Coronary artery (tissue), 2 donors: ENCODE measurements at regions not wholly inside any gene's neighbourhood (a gene's known extent, or its start where the extent isn't known, plus 50 kb on each side); places are given as distances from the start of the nearest gene placed in this dataset.

Experiments used
- DNase-seq: peaks from one replicate; pipeline ENCODE4 v3.0.0-alpha.2; 2017; ENCODE audit warnings: low spot score
- H3K27ac ChIP-seq, 2 donors: fragments of 200-600 bp; sonication (generic); one replicate each; pipeline ENCODE4 v1.5.1; 2016 to 2019
- H3K4me3 ChIP-seq: fragments of 200-600 bp; sonication (generic); 2 replicates; pipeline ENCODE4 v1.5.1; 2016; ENCODE audit warnings: mild to moderate bottlenecking, moderate library complexity
- TF ChIP-seq, protein P1 (sequence below): fragments of 200-600 bp; sonication (generic); IDR thresholded peaks from one replicate; pipeline ENCODE4 v1.5.1; 2019; ENCODE audit warnings: antibody characterized with exemption

DNA sequence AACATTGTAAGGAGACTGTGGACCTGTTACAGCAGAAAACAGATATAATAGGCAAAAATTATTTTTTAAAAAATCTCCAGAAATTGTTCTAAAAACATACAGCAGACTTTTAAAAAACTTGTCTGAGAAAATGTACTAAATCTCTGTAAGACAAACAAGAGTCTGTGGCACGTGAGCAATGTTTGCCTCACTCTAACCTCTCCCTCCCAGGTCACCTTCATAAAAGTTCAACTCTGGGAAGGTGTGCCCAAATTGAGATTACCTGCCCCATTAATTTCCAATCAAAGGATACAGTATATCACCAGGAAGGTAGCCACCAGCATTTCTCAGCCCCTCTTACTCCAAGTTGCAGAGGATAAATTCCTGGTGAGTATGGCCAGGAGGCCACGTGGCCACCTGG lies 992.7 kb downstream of the TMEM182 start:
- Histone ChIP-seq H3K4me3 (no peak overlapping the region), H3K27ac (no peak overlapping the region)
- no peak for DNase-seq
- TF ChIP-seq, protein P1, sequence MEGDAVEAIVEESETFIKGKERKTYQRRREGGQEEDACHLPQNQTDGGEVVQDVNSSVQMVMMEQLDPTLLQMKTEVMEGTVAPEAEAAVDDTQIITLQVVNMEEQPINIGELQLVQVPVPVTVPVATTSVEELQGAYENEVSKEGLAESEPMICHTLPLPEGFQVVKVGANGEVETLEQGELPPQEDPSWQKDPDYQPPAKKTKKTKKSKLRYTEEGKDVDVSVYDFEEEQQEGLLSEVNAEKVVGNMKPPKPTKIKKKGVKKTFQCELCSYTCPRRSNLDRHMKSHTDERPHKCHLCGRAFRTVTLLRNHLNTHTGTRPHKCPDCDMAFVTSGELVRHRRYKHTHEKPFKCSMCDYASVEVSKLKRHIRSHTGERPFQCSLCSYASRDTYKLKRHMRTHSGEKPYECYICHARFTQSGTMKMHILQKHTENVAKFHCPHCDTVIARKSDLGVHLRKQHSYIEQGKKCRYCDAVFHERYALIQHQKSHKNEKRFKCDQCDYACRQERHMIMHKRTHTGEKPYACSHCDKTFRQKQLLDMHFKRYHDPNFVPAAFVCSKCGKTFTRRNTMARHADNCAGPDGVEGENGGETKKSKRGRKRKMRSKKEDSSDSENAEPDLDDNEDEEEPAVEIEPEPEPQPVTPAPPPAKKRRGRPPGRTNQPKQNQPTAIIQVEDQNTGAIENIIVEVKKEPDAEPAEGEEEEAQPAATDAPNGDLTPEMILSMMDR = no peak

DNA sequence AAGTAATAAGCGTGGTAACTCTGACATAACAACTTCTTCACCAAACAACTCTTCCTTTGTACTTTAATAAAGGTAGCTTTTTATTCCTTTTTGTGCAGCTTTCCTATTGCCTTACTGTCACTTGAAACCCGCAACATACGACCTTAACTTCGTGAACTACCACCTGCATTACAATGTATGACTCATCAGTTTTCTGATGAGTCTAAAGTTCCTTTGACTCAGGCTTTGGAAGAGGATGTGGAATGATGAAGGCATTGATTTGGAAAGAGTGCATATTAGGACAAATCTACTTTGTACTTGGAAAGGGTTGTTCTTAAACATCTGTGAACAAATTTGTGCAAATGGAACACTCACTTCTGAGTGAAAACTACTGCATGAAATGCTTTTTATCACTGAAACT lies 1012.1 kb downstream of the TMEM182 start:
- H3K27ac ChIP-seq = no peak overlapping the region
- DNase-seq = no peak
- TF ChIP-seq, protein P1 = no peak
- H3K4me3 ChIP-seq = no peak overlapping the region

DNA sequence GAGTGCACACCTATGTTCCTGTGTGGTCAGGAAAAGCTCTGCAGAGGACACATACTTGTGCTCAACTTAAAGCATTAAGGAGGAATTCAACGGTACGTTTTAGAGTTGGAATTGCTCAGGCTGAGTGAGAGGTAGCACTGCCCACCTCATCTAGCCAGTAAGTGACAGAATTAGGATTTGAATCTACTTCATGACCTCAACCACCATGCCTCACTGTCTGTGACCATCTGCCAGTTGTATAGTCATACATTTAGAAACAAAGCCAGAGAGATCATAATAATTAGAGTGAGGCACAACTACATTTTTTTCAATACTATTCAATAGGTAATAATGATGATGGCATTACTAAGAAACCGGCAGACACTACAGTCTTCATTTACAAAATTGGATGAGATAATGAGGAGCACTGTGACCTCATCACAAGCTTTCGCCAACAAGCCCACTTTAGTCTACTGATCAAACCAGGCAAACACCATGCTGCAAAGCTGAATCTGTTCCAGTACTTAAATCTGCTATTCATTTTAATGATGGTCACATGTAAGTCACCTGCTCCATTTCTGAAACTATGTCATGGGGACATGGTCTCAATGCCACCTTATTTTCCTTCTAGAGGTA lies 1018.4 kb downstream of the TMEM182 start:
- no peak overlapping the region for H3K27ac ChIP-seq
- DNase-seq = no peak
- TF ChIP-seq, protein P1 = no peak
- H3K4me3 ChIP-seq = no peak overlapping the region

DNA sequence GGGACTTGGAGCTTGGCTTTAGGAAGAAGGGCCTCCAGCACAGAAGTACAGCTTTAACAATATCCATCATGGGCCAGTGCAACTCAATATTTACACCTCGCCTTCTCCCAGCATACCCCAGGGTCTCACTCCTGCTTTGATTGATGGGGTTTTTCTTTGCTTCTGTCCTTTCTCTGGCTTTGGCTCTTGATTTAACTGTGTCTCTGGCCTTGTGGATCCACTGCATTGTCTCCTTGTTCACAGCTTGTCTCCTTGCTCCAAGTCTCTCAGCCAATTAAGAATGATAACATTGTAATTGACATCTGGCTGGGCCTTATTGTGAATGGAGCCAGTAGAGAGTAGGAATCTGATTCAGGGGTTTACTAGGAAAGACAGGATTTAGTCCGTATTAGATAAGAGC lies 1019.5 kb downstream of the TMEM182 start:
- TF ChIP-seq, protein P1 = no peak

DNA sequence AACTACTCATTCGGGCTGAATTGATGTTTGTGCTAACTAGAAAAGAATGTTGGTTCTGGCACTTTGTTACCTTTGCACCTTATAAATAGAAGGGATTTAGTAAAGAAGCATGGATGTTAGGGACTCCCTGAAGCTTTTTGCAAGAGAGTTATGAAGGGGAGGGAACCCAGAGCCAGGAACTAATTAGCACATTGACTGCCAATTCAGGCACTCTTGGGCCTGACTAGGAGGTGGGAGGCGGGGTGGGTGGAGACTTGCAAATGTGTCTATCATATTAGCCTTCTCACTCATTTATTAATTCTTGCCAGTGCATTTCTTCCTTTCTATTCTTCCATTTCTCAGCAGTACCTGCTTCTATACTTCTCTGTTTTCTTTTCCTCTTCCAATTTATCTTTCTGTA lies 1022.4 kb downstream of the TMEM182 start:
- Histone ChIP-seq H3K27ac (no peak overlapping the region), H3K4me3 (no peak overlapping the region)
- TF ChIP-seq, protein P1 = no peak
- DNase-seq = no peak

More for the DNA sequence above, 1019.5 kb downstream of the TMEM182 start:
- Histone ChIP-seq H3K27ac (no peak overlapping the region), H3K4me3 (no peak overlapping the region)
- no peak for DNase-seq

DNA sequence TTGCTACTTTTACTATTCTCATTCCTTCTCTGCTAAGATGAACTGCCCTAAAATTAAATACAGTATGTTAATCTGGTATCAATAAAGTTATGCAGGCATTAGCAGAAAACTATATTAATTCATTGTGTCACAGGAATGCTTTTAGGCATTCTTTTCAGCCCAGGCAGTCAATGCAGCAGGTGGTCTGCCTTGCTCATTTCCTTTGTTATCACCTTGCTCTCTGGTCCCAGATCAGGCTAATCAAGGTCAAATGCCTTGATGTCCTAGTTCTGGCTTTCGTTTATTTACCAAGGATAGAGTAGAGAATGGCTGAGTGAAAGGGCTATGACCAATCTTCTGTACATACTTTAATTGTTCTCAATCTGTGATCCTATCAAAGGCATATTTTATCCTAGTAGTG lies 1023.6 kb downstream of the TMEM182 start:
- TF ChIP-seq, protein P1 = no peak

DNA sequence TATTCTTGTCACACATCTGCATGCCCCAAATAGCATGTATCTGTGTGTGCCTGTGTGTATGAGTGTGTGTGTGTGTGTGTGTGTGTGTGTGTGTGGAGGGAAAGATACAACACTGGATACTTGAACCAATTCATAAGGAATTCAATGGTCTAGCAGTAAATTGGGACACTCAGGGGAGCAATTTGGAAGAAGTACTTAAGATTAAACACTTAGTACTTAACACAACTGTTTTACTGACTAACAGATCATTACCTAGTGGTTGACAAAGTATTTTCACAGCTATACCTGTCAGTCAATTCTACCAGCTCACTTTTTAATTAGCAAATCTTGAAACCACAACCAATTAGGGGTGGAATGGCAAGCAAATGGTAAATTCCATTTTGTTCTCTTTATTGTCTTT lies 1024.1 kb downstream of the TMEM182 start:
- Histone ChIP-seq H3K4me3 (no peak overlapping the region), H3K27ac (no peak overlapping the region)
- DNase-seq = no peak
- TF ChIP-seq, protein P1 = no peak

More for the DNA sequence above, 1023.6 kb downstream of the TMEM182 start:
- H3K27ac ChIP-seq = no peak overlapping the region
- no peak overlapping the region for H3K4me3 ChIP-seq
- DNase-seq = no peak
